HL-60 (cell line): ENCODE measurements at regions not wholly inside any gene's neighbourhood (a gene's known extent, or its start where the extent isn't known, plus 50 kb on each side); places are given as distances from the start of the nearest gene placed in this dataset.

Source experiments
- GABPA ChIP-seq: IDR thresholded peaks from 2 replicates; pipeline ENCODE4 v1.6.1; 2012; ENCODE audit warnings: low read depth
- POLR2AphosphoS5 ChIP-seq: IDR thresholded peaks from 2 replicates; pipeline ENCODE4 v1.6.1; 2012; ENCODE audit warnings: low read depth
- SPI1 ChIP-seq: IDR thresholded peaks from 2 replicates; pipeline ENCODE4 v1.6.1; 2012; ENCODE audit warnings: low read depth, mild to moderate bottlenecking, borderline replicate concordance
- TF ChIP-seq, protein P1 (sequence below): IDR thresholded peaks from 2 replicates; pipeline ENCODE4 v1.6.1; 2012; ENCODE audit warnings: low read depth; ENCODE audit not compliant: insufficient replicate concordance
- TF ChIP-seq, protein P2 (sequence below): IDR thresholded peaks from one replicate; pipeline ENCODE4 v1.5.1; 2011; ENCODE audit warnings: low read length, control low read depth, inconsistent platforms; ENCODE audit not compliant: insufficient read depth

DNA sequence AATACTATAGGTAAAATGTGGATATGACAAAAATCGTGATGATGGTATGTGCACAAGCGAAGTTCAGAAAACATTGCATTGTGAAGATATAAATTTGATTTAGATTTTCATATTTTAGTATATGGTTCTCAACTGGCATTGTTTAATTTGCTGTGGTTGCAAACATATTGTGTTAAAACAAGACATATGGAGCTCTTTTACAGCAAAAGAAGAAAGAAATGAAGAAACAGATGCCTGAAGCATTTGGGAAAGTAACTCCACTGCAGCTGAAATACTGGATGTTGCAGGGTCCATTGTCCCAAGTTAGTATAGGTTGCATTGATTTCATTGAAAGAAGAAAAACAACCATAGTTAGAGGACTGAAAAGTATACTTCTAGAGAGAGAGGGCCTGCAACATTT is 185.8 kb upstream of the SSTR1 start:
- TF ChIP-seq, protein P1, sequence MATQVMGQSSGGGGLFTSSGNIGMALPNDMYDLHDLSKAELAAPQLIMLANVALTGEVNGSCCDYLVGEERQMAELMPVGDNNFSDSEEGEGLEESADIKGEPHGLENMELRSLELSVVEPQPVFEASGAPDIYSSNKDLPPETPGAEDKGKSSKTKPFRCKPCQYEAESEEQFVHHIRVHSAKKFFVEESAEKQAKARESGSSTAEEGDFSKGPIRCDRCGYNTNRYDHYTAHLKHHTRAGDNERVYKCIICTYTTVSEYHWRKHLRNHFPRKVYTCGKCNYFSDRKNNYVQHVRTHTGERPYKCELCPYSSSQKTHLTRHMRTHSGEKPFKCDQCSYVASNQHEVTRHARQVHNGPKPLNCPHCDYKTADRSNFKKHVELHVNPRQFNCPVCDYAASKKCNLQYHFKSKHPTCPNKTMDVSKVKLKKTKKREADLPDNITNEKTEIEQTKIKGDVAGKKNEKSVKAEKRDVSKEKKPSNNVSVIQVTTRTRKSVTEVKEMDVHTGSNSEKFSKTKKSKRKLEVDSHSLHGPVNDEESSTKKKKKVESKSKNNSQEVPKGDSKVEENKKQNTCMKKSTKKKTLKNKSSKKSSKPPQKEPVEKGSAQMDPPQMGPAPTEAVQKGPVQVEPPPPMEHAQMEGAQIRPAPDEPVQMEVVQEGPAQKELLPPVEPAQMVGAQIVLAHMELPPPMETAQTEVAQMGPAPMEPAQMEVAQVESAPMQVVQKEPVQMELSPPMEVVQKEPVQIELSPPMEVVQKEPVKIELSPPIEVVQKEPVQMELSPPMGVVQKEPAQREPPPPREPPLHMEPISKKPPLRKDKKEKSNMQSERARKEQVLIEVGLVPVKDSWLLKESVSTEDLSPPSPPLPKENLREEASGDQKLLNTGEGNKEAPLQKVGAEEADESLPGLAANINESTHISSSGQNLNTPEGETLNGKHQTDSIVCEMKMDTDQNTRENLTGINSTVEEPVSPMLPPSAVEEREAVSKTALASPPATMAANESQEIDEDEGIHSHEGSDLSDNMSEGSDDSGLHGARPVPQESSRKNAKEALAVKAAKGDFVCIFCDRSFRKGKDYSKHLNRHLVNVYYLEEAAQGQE = no peak
- TF ChIP-seq, protein P2, sequence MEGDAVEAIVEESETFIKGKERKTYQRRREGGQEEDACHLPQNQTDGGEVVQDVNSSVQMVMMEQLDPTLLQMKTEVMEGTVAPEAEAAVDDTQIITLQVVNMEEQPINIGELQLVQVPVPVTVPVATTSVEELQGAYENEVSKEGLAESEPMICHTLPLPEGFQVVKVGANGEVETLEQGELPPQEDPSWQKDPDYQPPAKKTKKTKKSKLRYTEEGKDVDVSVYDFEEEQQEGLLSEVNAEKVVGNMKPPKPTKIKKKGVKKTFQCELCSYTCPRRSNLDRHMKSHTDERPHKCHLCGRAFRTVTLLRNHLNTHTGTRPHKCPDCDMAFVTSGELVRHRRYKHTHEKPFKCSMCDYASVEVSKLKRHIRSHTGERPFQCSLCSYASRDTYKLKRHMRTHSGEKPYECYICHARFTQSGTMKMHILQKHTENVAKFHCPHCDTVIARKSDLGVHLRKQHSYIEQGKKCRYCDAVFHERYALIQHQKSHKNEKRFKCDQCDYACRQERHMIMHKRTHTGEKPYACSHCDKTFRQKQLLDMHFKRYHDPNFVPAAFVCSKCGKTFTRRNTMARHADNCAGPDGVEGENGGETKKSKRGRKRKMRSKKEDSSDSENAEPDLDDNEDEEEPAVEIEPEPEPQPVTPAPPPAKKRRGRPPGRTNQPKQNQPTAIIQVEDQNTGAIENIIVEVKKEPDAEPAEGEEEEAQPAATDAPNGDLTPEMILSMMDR = no peak
- TF ChIP-seq POLR2AphosphoS5 (no peak), GABPA (no peak), SPI1 (no peak)
